ENCODE measurements at regions not wholly inside any gene's neighbourhood (a gene's known extent, or its start where the extent isn't known, plus 50 kb on each side); places are given as distances from the start of the nearest gene placed in this dataset.

- no peak for ATAC-seq
- DNase-seq (ENCODE audit: low spot score): no peak
Measured at GRCh38 chr9:11833056-11833455, 860.1 kb upstream of the TYRP1 start.

- ATAC-seq (no peak), DNase-seq (ENCODE audit: low spot score) (no peak)
Measured at GRCh38 chr9:11868795-11869194, 824.4 kb upstream of the TYRP1 start.

GRCh38 chr9:11871852-11872251 lies 821.3 kb upstream of the TYRP1 start:
- ATAC-seq (no peak), DNase-seq (ENCODE audit: low spot score) (no peak)

GRCh38 chr9:11872471-11872870 lies 820.7 kb upstream of the TYRP1 start:
- ATAC-seq (no peak), DNase-seq (ENCODE audit: low spot score) (no peak)

GRCh38 chr9:11874414-11874813 lies 818.8 kb upstream of the TYRP1 start:
- ATAC-seq (no peak), DNase-seq (ENCODE audit: low spot score) (no peak)

GRCh38 chr9:11892401-11892800 lies 800.8 kb upstream of the TYRP1 start:
- DNase-seq (ENCODE audit: low spot score): no peak
- ATAC-seq: no peak

- DNase-seq (ENCODE audit: low spot score) (no peak), ATAC-seq (no peak)
Measured at GRCh38 chr9:11893331-11893730, 799.9 kb upstream of the TYRP1 start.

GRCh38 chr9:11894136-11894535 lies 799.0 kb upstream of the TYRP1 start:
- DNase-seq (ENCODE audit: low spot score) (no peak), ATAC-seq (no peak)

GRCh38 chr9:11902610-11903009 lies 790.6 kb upstream of the TYRP1 start:
- ATAC-seq: no peak
- DNase-seq (ENCODE audit: low spot score): no peak

- DNase-seq (ENCODE audit: low spot score) (no peak), ATAC-seq (no peak)
Measured at GRCh38 chr9:11915699-11916098, 777.5 kb upstream of the TYRP1 start.

GRCh38 chr9:11928871-11929321 lies 764.3 kb upstream of the TYRP1 start:
- DNase-seq (ENCODE audit: low spot score) (no peak), ATAC-seq (no peak)

GRCh38 chr9:11931109-11931508 lies 762.1 kb upstream of the TYRP1 start:
- DNase-seq (ENCODE audit: low spot score): no peak
- ATAC-seq: no peak

- DNase-seq (ENCODE audit: low spot score) (no peak), ATAC-seq (no peak)
Measured at GRCh38 chr9:11931751-11932150, 761.4 kb upstream of the TYRP1 start.

GRCh38 chr9:11933926-11934325 lies 759.3 kb upstream of the TYRP1 start:
- no peak for DNase-seq (ENCODE audit: low spot score)
- ATAC-seq: no peak

GRCh38 chr9:11946531-11946930 lies 746.7 kb upstream of the TYRP1 start:
- ATAC-seq: no peak
- DNase-seq (ENCODE audit: low spot score): no peak

- ATAC-seq (no peak), DNase-seq (ENCODE audit: low spot score) (no peak)
Measured at GRCh38 chr9:11962327-11962726, 730.9 kb upstream of the TYRP1 start.

GRCh38 chr9:11966786-11967185 lies 726.4 kb upstream of the TYRP1 start:
- ATAC-seq: no peak
- no peak for DNase-seq (ENCODE audit: low spot score)

- no peak for ATAC-seq
Measured at GRCh38 chr9:11968631-11969030, 724.6 kb upstream of the TYRP1 start.

GRCh38 chr9:11973011-11973410 lies 720.2 kb upstream of the TYRP1 start:
- DNase-seq (ENCODE audit: low spot score): no peak
- ATAC-seq: no peak

More at GRCh38 chr9:11968631-11969030, 724.6 kb upstream of the TYRP1 start:
- no peak for DNase-seq (ENCODE audit: low spot score)

GRCh38 chr9:11973511-11973910 lies 719.7 kb upstream of the TYRP1 start:
- ATAC-seq (no peak), DNase-seq (ENCODE audit: low spot score) (no peak)

GRCh38 chr9:11992866-11993265 lies 700.3 kb upstream of the TYRP1 start:
- ATAC-seq: no peak

GRCh38 chr9:12014488-12014887 lies 678.7 kb upstream of the TYRP1 start:
- DNase-seq (ENCODE audit: low spot score) (no peak), ATAC-seq (no peak)

More at GRCh38 chr9:11992866-11993265, 700.3 kb upstream of the TYRP1 start:
- no peak for DNase-seq (ENCODE audit: low spot score)

- DNase-seq (ENCODE audit: low spot score) (no peak), ATAC-seq (no peak)
Measured at GRCh38 chr9:12054235-12054634, 639.0 kb upstream of the TYRP1 start.

GRCh38 chr9:12056874-12057273 lies 636.3 kb upstream of the TYRP1 start:
- ATAC-seq: no peak

More at GRCh38 chr9:12056874-12057273, 636.3 kb upstream of the TYRP1 start:
- DNase-seq (ENCODE audit: low spot score): no peak

All from left lobe of liver (tissue), 2 donors.